ENCODE measurements at regions not wholly inside any gene's neighbourhood (a gene's known extent, or its start where the extent isn't known, plus 50 kb on each side); places are given as distances from the start of the nearest gene placed in this dataset.

DNA sequence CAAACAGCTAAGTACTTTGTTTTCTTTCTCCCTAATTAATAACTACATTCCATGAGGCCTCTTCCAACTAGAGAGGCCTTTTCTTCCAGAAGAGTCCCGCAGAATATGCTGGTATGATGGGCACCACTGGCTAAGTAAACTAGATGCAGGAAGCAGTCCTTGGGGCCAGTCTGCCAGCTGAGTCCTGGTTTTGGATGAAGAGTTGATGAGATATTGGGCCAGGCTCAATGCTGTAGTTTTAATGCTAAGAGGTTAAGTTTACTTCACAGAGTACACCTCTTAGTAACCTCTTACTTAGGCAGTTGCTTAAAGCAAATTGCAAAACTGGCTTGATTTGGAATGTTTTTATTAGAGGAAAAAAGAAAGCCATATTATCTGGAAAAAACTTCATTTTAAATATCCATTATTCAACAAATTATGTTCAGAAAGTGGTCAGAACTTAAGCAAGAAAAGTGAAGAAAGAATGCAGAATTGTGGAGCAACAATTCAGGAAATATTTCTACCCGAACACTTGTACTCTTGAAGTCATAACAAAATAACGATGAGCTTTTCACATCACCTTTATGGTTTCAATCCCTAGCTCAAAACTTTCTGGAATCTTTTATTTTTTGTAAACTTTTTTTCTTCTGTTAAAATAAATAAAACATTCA is 178.4 kb upstream of the CDIN1 start:
- ChIA-PET CTCF (no interaction called here), POLR2A (no interaction called here)
- peak overlapping the region; percentile 45 to 59; a peak in 3 of 6 replicates for H3K27ac ChIP-seq
- H3K4me3 ChIP-seq: peak overlapping the region; percentile 36; the same call in 2 of the 3 replicates
- no peak for TF ChIP-seq MAZ (IDR thresholded peaks at IDR 0.05; ENCODE audit: borderline replicate concordance, low read depth, low read length)
- TF ChIP-seq, protein P1, sequence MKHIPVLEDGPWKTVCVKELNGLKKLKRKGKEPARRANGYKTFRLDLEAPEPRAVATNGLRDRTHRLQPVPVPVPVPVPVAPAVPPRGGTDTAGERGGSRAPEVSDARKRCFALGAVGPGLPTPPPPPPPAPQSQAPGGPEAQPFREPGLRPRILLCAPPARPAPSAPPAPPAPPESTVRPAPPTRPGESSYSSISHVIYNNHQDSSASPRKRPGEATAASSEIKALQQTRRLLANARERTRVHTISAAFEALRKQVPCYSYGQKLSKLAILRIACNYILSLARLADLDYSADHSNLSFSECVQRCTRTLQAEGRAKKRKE (CRISPR knock-in tag; IDR thresholded peaks at IDR 0.05; ENCODE audit: low read depth): no peak
- no peak for TF ChIP-seq MYC (IDR thresholded peaks at IDR 0.05; ENCODE audit: borderline replicate concordance, low read length)
- no peak for TF ChIP-seq NPAS2 (CRISPR knock-in tag; IDR thresholded peaks at IDR 0.05; ENCODE audit: borderline replicate concordance)
- TF ChIP-seq CEBPB (IDR thresholded peaks at IDR 0.05): no peak
- TF ChIP-seq, protein P2, sequence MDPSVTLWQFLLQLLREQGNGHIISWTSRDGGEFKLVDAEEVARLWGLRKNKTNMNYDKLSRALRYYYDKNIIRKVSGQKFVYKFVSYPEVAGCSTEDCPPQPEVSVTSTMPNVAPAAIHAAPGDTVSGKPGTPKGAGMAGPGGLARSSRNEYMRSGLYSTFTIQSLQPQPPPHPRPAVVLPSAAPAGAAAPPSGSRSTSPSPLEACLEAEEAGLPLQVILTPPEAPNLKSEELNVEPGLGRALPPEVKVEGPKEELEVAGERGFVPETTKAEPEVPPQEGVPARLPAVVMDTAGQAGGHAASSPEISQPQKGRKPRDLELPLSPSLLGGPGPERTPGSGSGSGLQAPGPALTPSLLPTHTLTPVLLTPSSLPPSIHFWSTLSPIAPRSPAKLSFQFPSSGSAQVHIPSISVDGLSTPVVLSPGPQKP (IDR thresholded peaks at IDR 0.05; ENCODE audit: low read depth, low read length): no peak
- TF ChIP-seq RAD21 (conservative IDR thresholded peaks at IDR 0.05 in 1 of 2, IDR thresholded peaks at IDR 0.05 in 1 of 2): no peak
- TF ChIP-seq FOSL2 (IDR thresholded peaks at IDR 0.05): no peak
- TF ChIP-seq FOSL2 (CRISPR knock-in tag; IDR thresholded peaks at IDR 0.05): no peak
- FAIRE-seq (no peak), DNase-seq (ENCODE audit: low read depth in 1 of 2, low spot score in 1 of 2) (no peak), ATAC-seq (no peak)
- no peaks in the 10 kb centered on the region for H3K9me3 ChIP-seq
- H3K4me2 ChIP-seq: peak overlapping the region; percentile 71
- WGBS (ENCODE audit: missing lambda C conversion rate): 64% methylated on average over 3 of the region's 3 CpGs
- H3K4me1 ChIP-seq: peaks cover 8% of the 10 kb centered on the region; the same call in 1 of the 3 replicates

DNA sequence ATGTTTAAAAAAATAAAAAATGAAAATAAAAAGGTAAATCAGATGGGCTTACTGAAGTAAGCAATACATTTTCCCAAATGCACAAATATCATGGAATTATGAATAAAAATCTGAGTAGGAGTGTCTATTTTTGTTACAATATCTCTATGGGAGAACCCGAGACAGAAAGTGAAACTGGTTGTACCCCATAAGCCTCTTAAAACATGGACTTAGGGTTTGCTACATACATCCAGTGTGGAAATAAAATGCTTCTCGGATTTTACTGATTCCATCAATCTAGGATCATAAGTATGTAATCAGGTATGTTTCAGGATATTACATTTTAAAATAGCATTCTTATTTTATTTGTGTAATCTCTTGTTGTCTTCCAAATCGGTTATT is 177.8 kb upstream of the CDIN1 start:
- no peak for DNase-seq (ENCODE audit: low read depth in 1 of 2, low spot score in 1 of 2)
- no peak for ATAC-seq
- ChIA-PET CTCF (interaction anchor here (1.4 kb wide), 1 partner anchor 27 kb away, joined by 3 read pairs; no protein-coding TSS in a partner anchor), POLR2A (no interaction called here)
- Histone ChIP-seq H3K27ac (peak overlapping the region; percentile 45 to 63; a peak in 5 of 6 replicates), H3K9me3 (no peaks in the 10 kb centered on the region), H3K4me2 (peak overlapping the region; percentile 71), H3K4me1 (peaks cover 8% of the 10 kb centered on the region; the same call in 1 of the 3 replicates), H3K4me3 (peak overlapping the region; percentile 36)
- 26% methylated on average over 3 of the region's 3 CpGs for WGBS (ENCODE audit: missing lambda C conversion rate)
- TF ChIP-seq, protein P2 (IDR thresholded peaks at IDR 0.05; ENCODE audit: low read depth, low read length): no peak
- TF ChIP-seq POLR2A (IDR thresholded peaks at IDR 0.05; ENCODE audit: low read length): no peak
- TF ChIP-seq HOXB13 (CRISPR knock-in tag; IDR thresholded peaks at IDR 0.05; ENCODE audit: low read depth): no peak
- no peak for TF ChIP-seq HOXB5 (CRISPR knock-in tag; IDR thresholded peaks at IDR 0.05)
- TF ChIP-seq EHMT2 (IDR thresholded peaks at IDR 0.05; ENCODE audit: low read depth): no peak
- no peak for TF ChIP-seq ZFP36 (IDR thresholded peaks at IDR 0.05; ENCODE audit: borderline replicate concordance, partially characterized antibody)
- no peak for TF ChIP-seq RARB (CRISPR knock-in tag; IDR thresholded peaks at IDR 0.05)
- TF ChIP-seq ZC3H11A (IDR thresholded peaks at IDR 0.05): no peak
- no peak for TF ChIP-seq EHF (CRISPR knock-in tag; IDR thresholded peaks at IDR 0.05)
- no peak for TF ChIP-seq TFCP2L1 (CRISPR knock-in tag; IDR thresholded peaks at IDR 0.05)
- TF ChIP-seq PBX3 (IDR thresholded peaks at IDR 0.05): no peak
- no peak for TF ChIP-seq CHD4 (IDR thresholded peaks at IDR 0.05; ENCODE audit: borderline replicate concordance)
- TF ChIP-seq KDM1A (IDR thresholded peaks at IDR 0.05; ENCODE audit: low read depth): no peak
- no peak for TF ChIP-seq NPAS2 (CRISPR knock-in tag; IDR thresholded peaks at IDR 0.05; ENCODE audit: borderline replicate concordance)
- TF ChIP-seq RFX5 (IDR thresholded peaks at IDR 0.05): no peak
- TF ChIP-seq, protein P3, sequence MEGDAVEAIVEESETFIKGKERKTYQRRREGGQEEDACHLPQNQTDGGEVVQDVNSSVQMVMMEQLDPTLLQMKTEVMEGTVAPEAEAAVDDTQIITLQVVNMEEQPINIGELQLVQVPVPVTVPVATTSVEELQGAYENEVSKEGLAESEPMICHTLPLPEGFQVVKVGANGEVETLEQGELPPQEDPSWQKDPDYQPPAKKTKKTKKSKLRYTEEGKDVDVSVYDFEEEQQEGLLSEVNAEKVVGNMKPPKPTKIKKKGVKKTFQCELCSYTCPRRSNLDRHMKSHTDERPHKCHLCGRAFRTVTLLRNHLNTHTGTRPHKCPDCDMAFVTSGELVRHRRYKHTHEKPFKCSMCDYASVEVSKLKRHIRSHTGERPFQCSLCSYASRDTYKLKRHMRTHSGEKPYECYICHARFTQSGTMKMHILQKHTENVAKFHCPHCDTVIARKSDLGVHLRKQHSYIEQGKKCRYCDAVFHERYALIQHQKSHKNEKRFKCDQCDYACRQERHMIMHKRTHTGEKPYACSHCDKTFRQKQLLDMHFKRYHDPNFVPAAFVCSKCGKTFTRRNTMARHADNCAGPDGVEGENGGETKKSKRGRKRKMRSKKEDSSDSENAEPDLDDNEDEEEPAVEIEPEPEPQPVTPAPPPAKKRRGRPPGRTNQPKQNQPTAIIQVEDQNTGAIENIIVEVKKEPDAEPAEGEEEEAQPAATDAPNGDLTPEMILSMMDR (IDR thresholded peaks at IDR 0.05): no peak
- no peak for TF ChIP-seq RCOR1 (IDR thresholded peaks at IDR 0.05; ENCODE audit: low read depth, low read length)
- no peak for TF ChIP-seq CEBPB (IDR thresholded peaks at IDR 0.05)
- FAIRE-seq: no peak
